ENCODE measurements at regions not wholly inside any gene's neighbourhood (a gene's known extent, or its start where the extent isn't known, plus 50 kb on each side); places are given as distances from the start of the nearest gene placed in this dataset.

DNA sequence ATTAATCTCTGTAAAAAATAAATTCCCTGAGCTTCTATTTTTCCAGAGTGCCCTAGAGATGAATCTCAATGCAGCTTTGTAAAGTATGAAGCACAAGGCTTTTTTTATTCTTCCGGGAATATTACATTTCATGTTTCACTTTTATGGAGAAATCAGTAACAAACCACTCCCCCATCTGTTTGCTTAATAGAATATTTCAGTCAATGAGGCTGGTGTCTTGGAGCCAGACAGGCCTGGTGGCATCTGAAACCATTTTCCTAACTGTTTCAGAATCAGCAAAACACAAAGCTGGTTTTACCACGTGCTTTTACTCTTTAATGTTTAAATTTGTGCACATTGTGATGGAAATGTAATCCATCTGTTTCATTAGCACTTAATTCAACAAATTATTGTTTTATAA, 400.8 kb upstream of the HSF2 start:
- H3K4me3 Mint-ChIP-seq (ENCODE audit: low read depth): no peak overlapping the region
- no peak overlapping the region for H3K27ac Mint-ChIP-seq
- intact Hi-C loops (cut with micrococcal nuclease): no loop called here
- no peaks in the 10 kb centered on the region for H3K9me3 Mint-ChIP-seq
- no peak for DNase-seq (ENCODE audit: low spot score)
- H3K27me3 Mint-ChIP-seq (ENCODE audit: low read depth): no peaks in the 10 kb centered on the region
- H3K36me3 Mint-ChIP-seq (ENCODE audit: low read depth): no peaks in the 10 kb centered on the region
- no peaks in the 10 kb centered on the region for H3K4me1 Mint-ChIP-seq (ENCODE audit: low read depth)

DNA sequence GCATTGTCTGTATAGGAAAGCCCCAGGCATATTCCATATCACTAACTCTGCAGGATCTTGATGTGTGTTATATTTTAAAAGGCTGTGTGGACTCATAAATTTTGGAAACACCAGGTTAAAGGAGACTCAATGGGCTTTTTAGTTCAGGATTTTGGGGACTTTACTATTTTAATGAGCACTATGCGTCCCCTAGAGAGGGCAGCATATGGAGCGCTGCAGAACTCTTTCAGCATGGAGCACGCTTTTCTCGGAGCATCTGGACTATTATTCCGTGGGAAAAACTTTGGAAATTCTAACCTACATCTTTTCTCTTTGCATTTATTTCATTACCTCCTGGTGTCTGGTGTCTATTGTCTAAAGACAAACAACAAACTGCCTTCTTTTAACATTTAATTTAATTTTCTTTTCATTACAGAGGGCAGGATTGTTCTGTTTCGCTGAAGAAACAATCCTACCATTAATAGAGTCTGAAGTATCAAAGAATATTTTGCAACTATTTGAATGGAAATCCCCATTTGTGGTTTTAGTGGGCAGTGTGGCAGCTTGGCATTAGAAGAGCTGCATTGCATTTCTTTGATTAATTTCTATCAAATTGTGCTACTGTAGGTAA, 399.9 kb upstream of the HSF2 start:
- H3K27me3 Mint-ChIP-seq (ENCODE audit: low read depth): no peaks in the 10 kb centered on the region

GRCh38 chr6:122005661-122006060, 393.8 kb upstream of the HSF2 start:
- no peak for DNase-seq (ENCODE audit: low spot score)
- intact Hi-C loops (cut with micrococcal nuclease): no loop called here
- Mint-ChIP-seq H3K4me3 (ENCODE audit: low read depth) (no peak overlapping the region), H3K36me3 (ENCODE audit: low read depth) (no peaks in the 10 kb centered on the region), H3K27me3 (ENCODE audit: low read depth) (no peaks in the 10 kb centered on the region), H3K27ac (no peak overlapping the region), H3K4me1 (ENCODE audit: low read depth) (no peaks in the 10 kb centered on the region), H3K9me3 (no peaks in the 10 kb centered on the region)

More for the DNA sequence above, 399.9 kb upstream of the HSF2 start:
- Mint-ChIP-seq H3K36me3 (ENCODE audit: low read depth) (no peaks in the 10 kb centered on the region), H3K4me3 (ENCODE audit: low read depth) (no peak overlapping the region), H3K9me3 (no peaks in the 10 kb centered on the region), H3K27ac (no peak overlapping the region), H3K4me1 (ENCODE audit: low read depth) (no peaks in the 10 kb centered on the region)
- intact Hi-C loops (cut with micrococcal nuclease): no loop called here
- no peak for DNase-seq (ENCODE audit: low spot score)

- intact Hi-C loops (cut with micrococcal nuclease): no loop called here
- DNase-seq (ENCODE audit: low spot score): no peak
- Mint-ChIP-seq H3K4me1 (ENCODE audit: low read depth) (no peaks in the 10 kb centered on the region), H3K36me3 (ENCODE audit: low read depth) (no peaks in the 10 kb centered on the region), H3K9me3 (no peaks in the 10 kb centered on the region), H3K4me3 (ENCODE audit: low read depth) (no peak overlapping the region), H3K27me3 (ENCODE audit: low read depth) (no peaks in the 10 kb centered on the region), H3K27ac (no peak overlapping the region)
These were observed 392.1 kb upstream of the HSF2 start for GRCh38 chr6:122007339-122007738.

DNA sequence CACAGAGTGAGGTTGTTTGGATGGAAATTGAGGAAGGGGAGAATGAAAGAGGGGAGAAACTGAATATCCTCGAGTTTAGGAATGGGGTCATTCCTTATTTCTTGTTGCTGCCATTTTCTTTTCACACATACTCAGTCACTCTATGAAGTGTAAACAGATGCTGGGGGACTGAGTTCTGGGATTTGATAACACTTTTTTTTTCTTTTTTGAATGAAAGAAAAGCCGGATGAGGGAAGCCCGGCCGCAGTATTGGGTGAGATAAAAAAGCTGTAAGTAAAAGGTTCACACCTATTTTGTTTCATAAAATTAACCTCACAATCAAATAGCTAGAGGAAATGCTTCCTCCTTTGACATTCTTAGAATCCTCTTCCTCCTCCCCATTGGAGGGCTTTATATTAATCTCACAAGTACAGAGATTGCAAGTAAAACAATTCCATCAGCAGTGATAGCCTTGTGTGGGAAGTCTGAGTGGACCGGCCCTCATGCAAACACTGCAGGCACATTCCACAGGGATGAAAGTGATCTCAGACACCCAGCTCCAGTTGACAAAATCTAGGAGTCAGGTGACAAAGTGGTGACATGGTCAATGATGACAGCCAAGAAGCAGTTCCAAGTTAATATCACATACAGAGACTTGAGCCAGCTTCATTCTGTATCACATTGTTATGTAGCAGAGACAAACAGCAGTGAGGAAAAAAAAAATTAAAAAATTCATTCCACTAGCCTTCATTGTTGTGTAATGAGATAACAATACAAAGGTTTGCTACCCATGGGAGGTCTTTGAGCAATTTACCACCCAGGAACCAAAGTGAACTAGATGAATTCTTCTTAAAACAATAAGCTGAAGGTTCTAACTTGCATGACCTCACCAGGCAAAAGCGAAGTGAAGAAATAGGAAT, 391.1 kb upstream of the HSF2 start:
- intact Hi-C loops (cut with micrococcal nuclease): no loop called here
- H3K36me3 Mint-ChIP-seq (ENCODE audit: low read depth): no peaks in the 10 kb centered on the region
- no peak overlapping the region for H3K4me3 Mint-ChIP-seq (ENCODE audit: low read depth)
- no peaks in the 10 kb centered on the region for H3K4me1 Mint-ChIP-seq (ENCODE audit: low read depth)
- no peaks in the 10 kb centered on the region for H3K9me3 Mint-ChIP-seq
- DNase-seq (ENCODE audit: low spot score): no peak
- H3K27me3 Mint-ChIP-seq (ENCODE audit: low read depth): no peaks in the 10 kb centered on the region
- H3K27ac Mint-ChIP-seq: no peak overlapping the region

DNA sequence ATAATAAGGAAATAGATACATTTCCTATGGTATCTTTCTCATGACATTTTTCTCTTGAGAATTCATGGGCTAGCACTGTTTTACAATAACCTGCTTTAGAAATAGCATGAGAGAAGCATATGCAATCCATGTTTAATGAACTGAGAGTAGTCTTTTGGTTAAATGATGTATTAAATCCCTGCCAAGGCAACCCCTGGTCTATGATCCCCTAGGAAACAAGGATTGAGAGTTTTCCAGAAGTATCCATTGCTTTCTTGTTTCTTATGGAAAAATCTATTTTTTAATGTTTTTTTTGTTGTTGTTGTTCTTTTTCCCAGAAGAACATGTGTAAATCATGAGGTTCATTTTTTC, 390.5 kb upstream of the HSF2 start:
- no peak for DNase-seq (ENCODE audit: low spot score)
- Mint-ChIP-seq H3K27ac (no peak overlapping the region), H3K4me1 (ENCODE audit: low read depth) (no peaks in the 10 kb centered on the region), H3K36me3 (ENCODE audit: low read depth) (no peaks in the 10 kb centered on the region), H3K4me3 (ENCODE audit: low read depth) (no peak overlapping the region), H3K27me3 (ENCODE audit: low read depth) (no peaks in the 10 kb centered on the region), H3K9me3 (no peaks in the 10 kb centered on the region)
- intact Hi-C loops (cut with micrococcal nuclease): no loop called here

- no peaks in the 10 kb centered on the region for H3K4me1 Mint-ChIP-seq (ENCODE audit: low read depth)
- intact Hi-C loops (cut with micrococcal nuclease): no loop called here
- no peak for DNase-seq (ENCODE audit: low spot score)
- H3K4me3 Mint-ChIP-seq (ENCODE audit: low read depth): no peak overlapping the region
- H3K36me3 Mint-ChIP-seq (ENCODE audit: low read depth): no peaks in the 10 kb centered on the region
- no peaks in the 10 kb centered on the region for H3K9me3 Mint-ChIP-seq
- no peak overlapping the region for H3K27ac Mint-ChIP-seq
- H3K27me3 Mint-ChIP-seq (ENCODE audit: low read depth): no peaks in the 10 kb centered on the region
These were observed 386.9 kb upstream of the HSF2 start for GRCh38 chr6:122012578-122012977.

DNA sequence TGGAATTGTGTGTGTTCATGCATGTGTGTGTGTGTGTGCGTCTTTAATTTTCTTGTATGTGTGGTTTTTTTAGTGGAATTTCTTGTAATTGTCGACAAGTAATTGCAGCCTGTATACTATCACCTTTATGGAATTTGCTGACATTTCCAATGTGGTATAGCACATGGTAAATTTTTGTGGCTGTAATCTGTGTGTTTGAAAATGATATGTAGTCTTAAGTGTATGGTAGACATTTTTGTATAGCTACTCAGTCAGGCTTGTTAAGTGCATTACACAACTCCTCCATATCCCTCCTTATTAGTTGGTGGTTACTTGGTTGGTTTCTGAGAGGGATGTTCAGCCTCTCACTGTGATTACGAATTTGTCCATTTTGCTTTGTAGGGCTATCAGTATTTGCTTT, 384.5 kb upstream of the HSF2 start:
- Mint-ChIP-seq H3K4me3 (ENCODE audit: low read depth) (no peak overlapping the region), H3K9me3 (no peaks in the 10 kb centered on the region), H3K27me3 (ENCODE audit: low read depth) (no peaks in the 10 kb centered on the region), H3K27ac (no peak overlapping the region), H3K4me1 (ENCODE audit: low read depth) (no peaks in the 10 kb centered on the region), H3K36me3 (ENCODE audit: low read depth) (no peaks in the 10 kb centered on the region)
- intact Hi-C loops (cut with micrococcal nuclease): no loop called here
- DNase-seq (ENCODE audit: low spot score): no peak

GRCh38 chr6:122020588-122021264, 378.7 kb upstream of the HSF2 start:
- intact Hi-C loops (cut with micrococcal nuclease): no loop called here
- H3K4me1 Mint-ChIP-seq (ENCODE audit: low read depth): peaks cover 3% of the 10 kb centered on the region
- no peaks in the 10 kb centered on the region for H3K27me3 Mint-ChIP-seq (ENCODE audit: low read depth)
- no peak overlapping the region for H3K27ac Mint-ChIP-seq
- no peak for DNase-seq (ENCODE audit: low spot score)
- H3K36me3 Mint-ChIP-seq (ENCODE audit: low read depth): no peaks in the 10 kb centered on the region
- no peak overlapping the region for H3K4me3 Mint-ChIP-seq (ENCODE audit: low read depth)
- no peaks in the 10 kb centered on the region for H3K9me3 Mint-ChIP-seq

DNA sequence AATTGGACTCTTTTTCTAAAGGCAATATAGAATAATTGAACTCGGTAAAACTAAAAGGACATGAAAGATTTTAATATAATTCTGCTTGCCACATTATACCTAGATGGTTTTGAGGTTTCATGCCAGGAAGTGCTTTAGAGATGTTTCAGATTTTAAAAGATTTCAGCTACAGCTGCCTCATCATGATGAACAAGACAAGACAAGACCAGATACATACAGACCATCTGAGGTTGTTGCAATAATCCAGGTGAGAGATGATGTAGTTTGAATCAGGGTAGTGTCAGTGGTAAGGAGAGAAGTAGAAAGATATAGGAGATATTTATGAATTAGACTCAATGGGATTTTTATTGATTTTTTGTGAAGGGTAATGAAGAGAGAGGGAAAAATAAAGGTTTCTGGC, 374.3 kb upstream of the HSF2 start:
- Mint-ChIP-seq H3K9me3 (no peaks in the 10 kb centered on the region), H3K27ac (no peak overlapping the region), H3K4me1 (ENCODE audit: low read depth) (peaks cover 3% of the 10 kb centered on the region), H3K4me3 (ENCODE audit: low read depth) (no peak overlapping the region), H3K27me3 (ENCODE audit: low read depth) (peaks cover 2% of the 10 kb centered on the region), H3K36me3 (ENCODE audit: low read depth) (no peaks in the 10 kb centered on the region)
- intact Hi-C loops (cut with micrococcal nuclease): no loop called here
- no peak for DNase-seq (ENCODE audit: low spot score)

- no peaks in the 10 kb centered on the region for H3K9me3 Mint-ChIP-seq
- H3K27ac Mint-ChIP-seq: no peak overlapping the region
- H3K27me3 Mint-ChIP-seq (ENCODE audit: low read depth): peaks cover 2% of the 10 kb centered on the region
- no peak for DNase-seq (ENCODE audit: low spot score)
- intact Hi-C loops (cut with micrococcal nuclease): no loop called here
- H3K36me3 Mint-ChIP-seq (ENCODE audit: low read depth): no peaks in the 10 kb centered on the region
- H3K4me1 Mint-ChIP-seq (ENCODE audit: low read depth): peaks cover 3% of the 10 kb centered on the region
- H3K4me3 Mint-ChIP-seq (ENCODE audit: low read depth): no peak overlapping the region
These were observed 372.7 kb upstream of the HSF2 start for GRCh38 chr6:122026582-122027369.

DNA sequence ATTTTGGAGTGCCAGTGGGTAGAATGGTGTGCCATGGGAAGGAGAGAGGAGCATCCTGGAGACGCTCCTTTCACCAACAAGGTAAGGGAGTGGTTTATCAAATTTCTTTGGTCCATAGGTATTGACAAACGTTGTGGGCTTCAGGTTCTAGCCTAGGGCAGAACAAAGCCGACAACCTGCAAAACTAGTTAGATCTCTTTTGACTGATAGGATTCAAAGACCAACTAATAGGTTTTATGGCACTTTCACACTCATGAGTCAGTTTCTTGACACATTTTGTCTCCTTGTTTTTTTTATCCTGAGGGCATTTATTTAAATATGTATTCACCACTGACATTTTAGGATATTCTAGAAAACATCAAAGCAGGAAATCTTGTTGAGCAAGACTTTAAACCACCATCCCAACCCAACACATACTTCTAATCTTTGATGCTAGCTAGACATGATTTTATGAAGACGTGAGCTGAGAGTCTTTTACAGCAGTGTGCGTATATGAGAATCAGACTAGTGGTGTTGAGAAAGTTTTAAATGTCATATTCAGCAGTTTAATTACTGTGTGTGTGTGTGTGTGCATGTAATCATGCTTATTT, 370.4 kb upstream of the HSF2 start:
- no peak for DNase-seq (ENCODE audit: low spot score)
- H3K9me3 Mint-ChIP-seq: no peaks in the 10 kb centered on the region
- intact Hi-C loops (cut with micrococcal nuclease): no loop called here

More for the DNA sequence above, 370.4 kb upstream of the HSF2 start:
- no peaks in the 10 kb centered on the region for H3K36me3 Mint-ChIP-seq (ENCODE audit: low read depth)
- no peak overlapping the region for H3K4me3 Mint-ChIP-seq (ENCODE audit: low read depth)
- peaks cover 2% of the 10 kb centered on the region for H3K27me3 Mint-ChIP-seq (ENCODE audit: low read depth)
- no peak overlapping the region for H3K27ac Mint-ChIP-seq
- peaks cover 3% of the 10 kb centered on the region for H3K4me1 Mint-ChIP-seq (ENCODE audit: low read depth)

Measured in activated T-helper 2 cell treated with anti-CD3 and anti-CD28 coated beads, Interferon-gamma antibody, Interleukin-2, Interleukin-4, amounts not matched to agents 10 μg/mL and 5 μg/mL and 100 μg/mL, durations not matched to agents 14 hours and 24 hours and 36 hours (primary cell).